AG08395 (cell line): ENCODE measurements at regions not wholly inside any gene's neighbourhood (a gene's known extent, or its start where the extent isn't known, plus 50 kb on each side); places are given as distances from the start of the nearest gene placed in this dataset.
"Not testable (repeated sequence)": the region's sequence is repeated elsewhere in the genome, so short reads cannot be mapped to it uniquely, and the experiment has no call there.

Experiments used
- DNase-seq: peaks from one replicate; pipeline ENCODE4 v3.0.0; 2012; ENCODE audit warnings: mixed read lengths, low spot score

DNA sequence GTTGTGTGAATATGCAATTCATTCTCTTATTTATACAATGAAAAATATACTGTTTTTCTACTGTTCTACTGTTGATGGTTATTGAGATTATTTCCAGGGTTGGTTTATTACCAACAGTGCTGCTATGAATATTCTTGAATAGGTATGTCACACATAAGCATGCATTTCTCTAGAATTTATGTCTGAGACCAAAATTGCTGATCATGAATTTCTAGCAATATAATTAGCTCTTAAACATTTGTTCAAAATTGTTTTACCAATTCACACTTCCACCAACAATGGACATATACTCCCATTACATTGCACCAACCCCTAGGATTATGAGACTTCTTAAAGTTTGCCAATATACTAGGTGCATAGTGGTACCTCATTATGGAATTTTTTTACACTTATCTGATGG lies 164.1 kb upstream of the KCNQ5 start:
- no peak for DNase-seq

DNA sequence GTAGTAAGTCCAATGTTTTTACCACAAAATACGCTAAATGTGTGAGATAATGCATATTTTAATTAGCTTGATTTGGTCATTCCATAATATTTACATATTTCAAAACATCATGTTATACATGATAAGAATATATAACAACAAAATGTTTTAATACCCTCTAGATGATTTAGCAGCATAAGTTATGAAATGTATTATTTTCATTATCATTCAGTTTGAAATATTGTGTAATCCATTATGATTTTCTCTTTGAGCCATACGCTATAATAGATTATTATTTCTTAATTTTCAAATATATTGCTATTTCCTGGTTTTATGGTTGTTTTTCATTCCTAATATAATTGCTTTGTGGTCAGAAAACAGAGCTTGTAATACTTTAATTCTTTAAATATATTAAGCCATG lies 163.3 kb upstream of the KCNQ5 start:
- DNase-seq, result no peak

DNA sequence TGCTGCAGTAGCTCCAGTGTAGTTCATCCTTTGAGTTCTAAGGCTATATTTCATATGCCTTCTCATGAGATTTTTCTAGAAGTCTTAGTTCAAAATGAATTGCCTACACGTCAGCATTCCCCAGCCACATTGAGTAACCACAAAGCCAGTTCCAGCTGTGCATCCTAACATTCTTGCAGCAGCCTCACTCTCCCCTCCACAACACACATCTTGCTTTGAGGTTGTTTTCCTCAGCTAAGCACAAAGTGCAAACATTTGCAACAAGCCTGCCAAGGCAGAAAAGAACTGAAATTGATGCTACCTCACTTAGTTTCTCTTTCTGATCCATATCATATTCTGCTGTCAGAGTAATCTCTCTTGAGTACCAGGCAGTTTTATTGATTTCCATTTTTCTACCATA lies 160.7 kb upstream of the KCNQ5 start:
- DNase-seq, result peak; percentile 67

DNA sequence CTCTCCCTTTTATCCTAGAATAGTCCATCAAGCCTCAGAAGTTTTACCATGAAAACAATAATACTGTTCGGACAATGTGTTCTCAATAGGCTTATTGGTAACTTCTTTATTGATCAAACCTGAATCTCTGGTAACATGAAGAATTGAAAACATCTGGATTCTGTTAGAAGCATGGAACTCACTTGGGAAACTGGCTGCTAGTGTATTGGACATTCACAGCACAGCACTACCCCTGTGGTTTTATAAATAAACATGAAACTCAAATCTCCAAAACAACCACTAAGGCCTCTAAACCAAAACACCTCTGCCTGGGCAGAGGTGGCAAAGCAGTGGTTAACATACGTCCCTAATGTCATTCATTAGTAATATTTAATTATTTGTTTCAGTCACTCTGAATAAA lies 157.6 kb upstream of the KCNQ5 start:
- no peak for DNase-seq

DNA sequence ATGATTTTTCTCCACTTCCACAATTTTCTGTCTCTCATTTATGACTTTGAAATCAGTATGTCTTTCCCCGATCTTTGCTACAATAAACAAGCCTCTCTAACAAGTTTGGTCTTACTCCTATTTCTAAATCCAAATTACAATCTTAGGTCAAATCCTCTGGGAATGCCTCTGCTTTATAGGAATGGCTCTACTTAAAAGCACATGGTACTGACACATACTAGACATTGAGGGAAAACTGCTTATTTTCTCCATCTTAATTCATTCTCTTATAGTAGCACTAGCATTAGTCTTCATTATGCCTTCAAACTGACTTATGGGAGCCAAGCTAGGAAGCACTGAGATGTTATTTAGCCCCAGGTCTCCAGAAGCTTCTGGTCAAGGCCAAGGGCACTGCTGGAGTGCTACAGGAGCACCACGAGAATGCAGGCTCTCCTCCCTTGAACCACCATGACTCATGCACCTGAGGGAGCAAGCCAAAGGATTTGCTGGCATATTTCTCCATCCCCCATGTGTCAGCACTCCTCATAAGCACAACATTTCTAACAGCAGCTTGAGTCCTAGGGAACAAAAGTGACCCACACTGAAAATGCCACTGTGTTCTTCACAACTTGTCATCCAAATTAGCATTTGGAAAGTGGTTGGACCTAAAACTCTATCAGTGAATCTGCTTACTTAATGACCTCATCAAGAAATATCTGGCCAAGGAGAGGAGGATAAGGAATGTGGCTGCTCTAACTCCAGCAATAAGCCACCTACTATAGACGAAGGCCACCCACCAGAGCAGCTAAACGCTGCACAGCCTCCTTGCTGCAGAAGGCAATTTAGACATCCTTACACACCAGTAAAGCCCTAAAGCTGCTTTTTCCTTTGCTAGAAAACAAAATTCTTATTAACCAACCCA lies 156.8 kb upstream of the KCNQ5 start:
- DNase-seq, result peak; percentile 78

DNA sequence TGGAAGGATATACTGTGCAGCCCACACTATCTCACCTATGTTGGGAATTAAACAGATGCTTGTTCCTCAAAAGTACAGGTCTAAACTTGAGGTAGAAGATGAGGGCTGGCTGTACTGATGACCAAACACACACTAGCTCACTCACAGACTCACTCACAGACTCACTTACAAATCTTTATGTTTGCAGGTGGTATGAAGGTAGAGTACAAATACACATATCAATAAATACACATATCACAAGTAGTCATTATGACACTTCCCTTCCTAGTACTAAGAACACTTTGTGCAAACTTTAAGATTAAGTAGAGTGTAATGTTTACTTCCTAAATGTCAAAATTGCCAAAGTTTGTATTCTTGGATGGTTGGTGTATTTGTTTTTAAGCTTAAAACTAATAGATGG lies 155.4 kb upstream of the KCNQ5 start:
- DNase-seq, result no peak

DNA sequence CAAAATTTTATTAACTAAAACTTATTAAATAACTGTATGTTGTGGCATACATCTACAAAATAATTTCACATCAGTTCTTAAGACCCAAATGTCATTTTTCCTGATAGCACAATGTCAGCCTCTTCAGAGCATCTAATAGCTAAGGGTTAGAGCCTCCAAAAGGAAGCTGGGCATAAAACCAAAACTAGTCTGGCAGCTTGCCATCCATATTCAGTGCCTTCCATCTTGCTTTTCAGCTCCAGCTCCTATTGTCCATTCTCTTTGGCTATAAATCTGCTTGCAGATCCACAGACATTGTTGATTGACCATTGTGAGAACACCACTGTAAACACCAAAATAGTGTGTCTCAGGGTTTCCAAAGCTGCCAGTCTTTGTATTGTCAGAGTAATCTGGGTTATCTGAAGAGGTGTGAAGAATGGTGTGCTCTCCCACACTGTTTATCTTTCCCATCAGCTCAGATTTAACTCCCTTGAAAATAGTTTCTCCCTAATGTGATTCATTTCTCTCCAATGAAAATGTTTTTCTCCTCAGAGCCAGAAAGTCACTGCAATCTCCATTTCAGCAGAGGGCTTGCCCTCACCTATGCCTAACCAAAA lies 154.8 kb upstream of the KCNQ5 start:
- DNase-seq, result no peak

DNA sequence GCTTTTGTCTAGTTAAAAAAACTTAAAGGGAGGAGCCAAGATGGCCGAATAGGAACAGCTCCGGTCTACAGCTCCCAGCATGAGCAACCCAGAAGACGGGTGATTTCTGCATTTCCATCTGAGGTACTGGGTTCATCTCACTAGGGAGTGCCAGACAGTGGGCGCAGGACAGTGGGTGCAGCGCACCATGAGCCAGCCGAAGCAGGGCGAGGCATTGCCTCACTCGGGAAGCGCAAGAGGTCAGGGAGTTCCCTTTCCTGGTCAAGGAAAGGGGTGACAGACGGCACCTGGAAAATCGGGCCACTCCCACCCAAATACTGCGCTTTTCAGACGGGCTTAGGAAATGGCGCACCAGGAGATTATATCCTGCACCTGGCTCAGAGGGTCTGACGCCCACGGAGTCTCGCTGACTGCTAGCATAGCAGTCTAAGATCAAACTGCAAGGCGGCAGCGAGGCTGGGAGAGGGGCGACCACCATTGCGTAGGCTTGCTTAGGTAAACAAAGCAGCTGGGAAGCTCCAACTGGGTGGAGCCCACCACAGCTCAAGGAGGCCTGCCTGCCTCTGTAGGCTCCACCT lies 152.4 kb upstream of the KCNQ5 start:
- not testable (repeated sequence) for DNase-seq

DNA sequence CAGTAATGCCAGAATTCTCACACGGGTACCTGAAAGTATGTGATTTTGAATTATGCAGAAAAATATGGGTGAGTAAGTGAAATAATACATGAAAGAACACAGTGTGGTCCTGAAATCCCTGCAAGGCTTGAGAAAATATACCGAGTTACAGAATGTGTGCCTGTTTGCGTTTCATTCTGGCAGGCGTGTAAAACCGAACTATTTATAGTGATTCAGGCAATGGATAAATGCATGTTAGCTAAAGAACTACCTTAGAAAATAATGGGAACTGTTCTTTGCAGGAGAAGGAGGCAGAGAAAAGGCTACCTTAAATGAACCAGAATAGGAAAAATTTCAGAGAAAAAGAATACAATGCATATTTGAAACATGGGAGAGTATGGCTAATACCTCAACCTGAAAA lies 145.8 kb upstream of the KCNQ5 start:
- DNase-seq, result no peak

DNA sequence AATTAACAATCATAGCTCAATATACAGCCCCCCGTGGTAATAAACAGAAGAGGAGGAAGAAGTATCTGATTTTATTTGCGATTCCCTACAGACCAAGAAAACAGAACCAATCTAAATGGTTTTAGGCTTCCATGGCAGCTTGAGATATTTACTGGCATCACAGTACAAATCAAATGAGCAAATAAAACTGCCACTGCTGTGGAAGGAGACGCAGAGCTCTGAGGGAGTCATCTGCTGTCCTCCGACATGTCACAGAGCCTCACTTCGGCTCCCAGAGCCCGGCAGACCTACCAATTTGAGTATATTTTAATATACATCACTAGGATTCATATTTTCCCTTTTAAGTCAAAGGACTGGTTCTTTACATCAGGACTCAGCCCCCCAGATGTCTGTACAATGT lies 145.2 kb upstream of the KCNQ5 start:
- no peak for DNase-seq

DNA sequence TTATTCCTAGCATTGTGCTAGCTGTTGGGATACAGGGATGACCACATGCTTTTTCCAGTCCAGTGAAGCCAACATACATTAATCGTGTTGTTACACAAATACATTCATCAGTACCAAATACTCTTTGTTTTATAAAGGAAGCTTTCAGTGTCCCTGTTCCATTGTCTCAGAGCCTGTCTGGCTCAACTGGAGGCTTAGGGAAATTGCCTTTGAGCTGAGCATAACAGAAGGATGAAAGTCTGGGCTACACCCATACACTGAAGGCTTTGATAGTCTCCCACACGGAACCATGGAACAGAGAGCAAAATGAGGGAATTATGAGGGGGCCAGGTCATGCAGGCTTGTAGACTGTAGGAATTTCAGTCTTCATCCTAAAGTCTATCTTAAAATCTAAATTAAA lies 126.4 kb upstream of the KCNQ5 start:
- DNase-seq, result no peak

DNA sequence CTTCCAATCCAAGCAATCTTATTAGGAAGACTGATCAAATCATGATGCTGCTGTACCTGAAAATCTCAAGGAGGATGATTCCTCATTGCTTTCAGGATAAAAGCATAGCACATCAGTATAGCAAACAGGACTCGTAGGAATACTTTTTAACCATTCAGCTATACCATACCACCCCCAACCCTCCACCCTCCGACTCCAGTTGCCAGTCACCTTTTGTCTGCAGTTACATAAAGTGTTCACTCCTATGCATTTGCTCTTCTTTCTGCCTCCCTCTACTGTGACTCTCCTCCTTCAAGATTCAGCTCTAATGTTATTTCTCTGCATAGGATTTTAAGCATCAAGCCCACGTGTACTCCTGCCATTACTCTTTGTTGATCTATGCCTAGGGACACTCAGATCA lies 124.7 kb upstream of the KCNQ5 start:
- no peak for DNase-seq

DNA sequence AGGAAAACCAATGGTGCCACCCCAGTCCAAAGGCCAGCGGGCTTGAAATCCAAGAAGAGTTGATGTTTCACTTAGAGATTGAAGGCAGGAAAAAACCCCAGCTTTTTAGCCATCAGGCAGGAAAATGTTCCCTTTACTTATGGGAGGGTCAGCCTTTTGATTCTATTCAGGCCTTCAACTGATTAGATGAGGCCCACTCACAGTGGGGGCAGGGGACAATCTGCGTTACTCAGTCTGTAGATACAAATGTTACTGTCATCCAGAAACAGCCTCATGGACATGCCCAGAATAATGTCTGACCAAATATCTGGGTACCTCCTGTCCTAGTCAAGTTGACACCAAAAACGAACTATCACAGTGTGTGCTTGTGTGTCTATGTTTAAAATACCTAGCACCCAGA lies 121.2 kb upstream of the KCNQ5 start:
- no peak for DNase-seq

DNA sequence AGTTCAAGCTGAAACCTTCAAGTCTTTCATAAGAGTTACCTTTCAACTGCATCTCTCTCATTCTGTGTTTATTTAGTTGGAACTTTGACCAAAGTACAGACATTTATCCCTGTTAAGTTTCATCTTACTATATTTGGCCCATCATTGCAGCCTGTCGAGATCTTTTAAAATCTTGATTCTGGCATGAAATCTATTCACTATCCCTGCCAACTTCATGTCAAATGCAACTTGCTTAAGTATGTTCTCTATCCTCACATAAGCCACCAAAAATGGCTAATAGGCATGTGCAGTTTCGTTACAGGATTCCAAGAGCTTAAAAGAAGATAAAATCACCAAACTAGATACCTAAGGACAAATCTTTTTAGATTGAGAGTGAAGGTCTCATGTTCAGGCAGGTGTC lies 117.5 kb upstream of the KCNQ5 start:
- no peak for DNase-seq

DNA sequence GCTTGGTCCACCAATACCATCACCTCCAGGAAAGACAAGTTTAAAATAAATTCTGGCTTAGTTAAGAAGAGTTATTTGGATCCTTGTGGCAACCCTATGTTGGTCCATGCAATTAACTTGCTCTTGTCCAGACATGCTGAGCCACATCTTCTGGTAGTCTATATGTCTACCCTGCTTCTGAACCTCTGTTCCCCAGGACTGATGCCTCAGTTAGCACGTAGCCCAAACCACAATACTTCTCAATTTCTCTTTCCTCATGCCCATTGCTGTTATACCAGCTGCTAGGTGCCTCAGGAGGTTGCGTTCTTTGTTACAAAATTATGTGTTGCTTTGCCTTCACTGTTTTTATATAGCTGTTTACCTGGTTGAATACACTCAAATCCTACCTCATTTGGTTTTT lies 116.4 kb upstream of the KCNQ5 start:
- no peak for DNase-seq

DNA sequence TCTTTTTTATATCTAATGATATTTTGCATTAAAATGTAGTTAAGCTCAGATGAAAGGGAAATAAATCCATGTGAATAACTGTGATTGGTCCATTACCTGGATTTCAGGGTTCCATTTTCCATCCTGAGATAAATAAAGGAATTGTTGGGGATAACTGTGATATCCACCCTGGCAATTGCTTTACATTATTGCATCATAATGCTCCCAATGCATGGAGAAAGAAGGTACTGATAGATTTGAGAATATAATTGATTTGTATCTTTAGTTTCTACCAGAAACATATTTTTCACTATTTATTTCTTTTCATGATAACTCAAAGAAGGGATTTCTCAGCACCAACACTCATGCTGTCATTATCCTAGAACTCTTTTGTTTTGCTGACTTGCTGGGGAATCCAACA lies 102.0 kb upstream of the KCNQ5 start:
- DNase-seq, result no peak

DNA sequence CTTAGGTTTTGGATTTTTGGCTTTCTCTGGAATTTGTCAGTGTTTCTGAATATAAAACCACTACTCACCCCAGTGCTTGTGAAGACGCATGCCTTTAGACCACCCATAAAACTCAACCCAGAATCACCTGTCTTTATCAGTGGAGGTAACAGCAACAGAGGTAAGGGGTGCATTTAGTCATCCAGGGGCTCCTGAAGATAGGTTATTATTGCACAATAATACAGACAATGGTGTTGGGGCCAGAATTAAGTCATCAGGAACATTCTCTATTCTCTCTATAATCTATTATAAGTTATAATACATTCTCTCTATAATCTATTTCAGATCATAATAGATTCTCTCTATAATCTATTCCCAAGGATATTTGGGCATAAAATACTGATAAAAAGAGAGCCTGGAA lies 100.2 kb upstream of the KCNQ5 start:
- DNase-seq, result no peak

DNA sequence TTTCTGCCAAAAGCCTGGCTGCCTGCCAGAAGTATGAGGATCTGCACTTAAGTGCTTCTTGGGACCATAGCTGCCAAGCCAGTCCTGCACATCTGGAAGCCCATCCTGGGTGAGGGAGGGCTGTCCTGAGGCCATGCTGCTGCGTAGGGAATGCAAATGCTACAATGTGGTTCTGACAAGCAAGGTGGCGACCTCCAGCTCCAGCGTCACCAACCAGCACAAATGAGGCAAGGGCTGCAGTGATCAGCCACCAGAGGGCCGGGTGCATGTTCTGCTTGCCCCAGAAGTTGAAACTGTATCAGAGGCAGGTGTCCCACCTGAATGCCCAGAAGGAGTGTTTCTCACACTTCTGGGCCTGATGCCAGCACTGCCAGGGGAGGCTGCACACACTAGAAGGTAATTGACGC lies 99.1 kb upstream of the KCNQ5 start:
- no peak for DNase-seq

DNA sequence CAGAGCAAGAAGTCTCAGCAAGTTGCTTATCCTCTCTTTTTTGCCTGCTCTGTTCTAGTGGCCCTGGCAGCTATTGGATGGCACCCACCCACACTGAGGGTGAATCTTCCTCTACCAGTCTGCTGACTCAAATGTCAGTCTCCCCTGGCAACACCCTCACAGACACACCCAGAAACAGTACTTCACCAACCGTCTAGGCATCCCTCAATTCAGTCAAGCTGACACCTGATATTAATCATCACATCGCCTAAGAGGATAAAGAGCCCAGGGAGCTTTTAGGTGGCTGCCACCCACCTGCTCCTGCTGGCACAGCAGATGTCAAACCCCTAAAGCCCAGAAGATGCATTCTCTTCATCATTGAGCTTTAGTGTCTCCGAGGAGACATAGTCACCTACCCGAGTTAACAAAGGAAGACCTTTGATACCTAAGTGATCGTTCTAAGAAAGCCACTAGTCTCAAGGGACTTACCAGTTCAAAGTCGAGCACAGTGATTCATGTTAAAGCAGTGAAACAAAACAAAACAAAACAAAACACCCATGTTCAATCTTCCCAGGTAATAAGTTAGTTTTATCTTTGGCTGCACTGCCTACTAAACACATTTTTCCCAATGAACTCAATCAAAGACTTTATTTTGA lies 97.7 kb upstream of the KCNQ5 start:
- no peak for DNase-seq

DNA sequence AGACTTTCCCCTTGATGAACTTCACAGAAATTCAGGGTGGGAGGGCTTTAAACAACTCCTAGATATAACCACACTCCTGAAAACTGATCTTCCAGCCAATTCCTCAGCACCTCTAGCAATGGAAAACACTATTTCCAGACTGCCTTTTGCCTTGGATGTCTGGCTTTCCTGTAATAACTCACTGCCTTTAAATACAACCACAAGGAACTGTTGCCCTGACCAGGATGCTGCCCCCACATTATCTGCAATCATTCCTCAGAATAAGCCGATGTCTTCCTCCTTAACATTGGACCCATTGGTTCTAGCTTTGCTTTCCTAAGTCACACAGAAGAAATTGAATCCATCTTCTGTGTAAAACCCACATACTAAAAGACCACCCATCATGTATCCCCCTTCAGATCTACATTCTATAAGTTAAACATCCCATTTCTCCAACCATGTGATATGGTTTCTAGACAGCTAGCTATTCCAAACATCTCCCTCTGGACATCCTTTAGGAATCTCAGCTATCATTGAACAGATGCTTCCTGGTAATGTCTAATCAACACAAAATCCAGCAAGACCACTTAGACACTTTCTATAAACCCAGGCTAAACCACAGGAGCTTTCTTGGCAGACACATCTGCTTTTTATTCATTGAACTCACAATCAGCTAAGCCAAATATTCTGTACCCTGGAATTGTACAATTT lies 95.9 kb upstream of the KCNQ5 start:
- DNase-seq, result no peak

DNA sequence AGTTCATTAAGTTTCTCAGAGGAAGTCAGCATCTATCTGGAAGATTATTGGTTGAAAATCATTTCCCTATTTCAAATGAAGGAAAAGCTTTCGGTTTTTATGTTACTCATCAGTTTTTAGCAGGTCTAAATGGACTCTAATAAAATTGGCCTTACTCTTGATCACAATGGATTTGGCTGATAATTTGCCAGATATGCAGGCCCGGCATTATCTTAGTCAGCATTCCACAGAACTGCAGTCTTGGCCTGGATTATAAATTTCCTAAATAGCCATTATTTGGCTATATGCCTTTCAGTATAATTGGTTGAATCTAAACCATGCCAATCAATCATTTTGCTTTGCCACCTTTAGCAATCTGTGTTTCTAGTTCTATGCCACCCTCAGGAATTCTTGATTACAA lies 91.7 kb upstream of the KCNQ5 start:
- no peak for DNase-seq

DNA sequence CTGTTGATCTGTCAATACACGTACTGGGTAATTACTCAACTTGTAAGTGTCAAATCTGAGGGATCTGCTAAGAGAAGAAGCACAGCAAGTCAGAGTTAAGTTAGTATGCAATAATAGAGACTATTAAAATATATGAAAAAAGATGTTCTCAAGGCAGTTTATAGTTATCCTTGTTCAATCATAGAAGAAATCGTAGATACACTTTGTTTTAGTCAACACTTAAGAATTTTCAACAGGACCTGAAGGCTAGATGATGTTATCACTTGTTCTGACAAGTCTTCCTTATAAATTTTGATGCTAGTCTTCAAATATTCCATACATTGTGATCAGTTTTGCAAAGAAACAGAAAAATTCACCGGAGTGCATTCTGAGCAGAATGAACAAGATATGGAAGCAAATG lies 91.1 kb upstream of the KCNQ5 start:
- no peak for DNase-seq
